Hematopoietic multipotent progenitor cell treated with erythropoietin and hydrocortisone succinate and interleukin-3 and kit ligand, for 8 days (in vitro differentiated cells): ENCODE measurements at regions not wholly inside any gene's neighbourhood (a gene's known extent, or its start where the extent isn't known, plus 50 kb on each side); places are given as distances from the start of the nearest gene placed in this dataset.
A peak's percentile ranks its signal among the peaks of the same experiment; 100 is the strongest.

Experiments
- DNase-seq: peaks from one replicate; pipeline ENCODE4 v3.0.0-alpha.2; 2015

DNA sequence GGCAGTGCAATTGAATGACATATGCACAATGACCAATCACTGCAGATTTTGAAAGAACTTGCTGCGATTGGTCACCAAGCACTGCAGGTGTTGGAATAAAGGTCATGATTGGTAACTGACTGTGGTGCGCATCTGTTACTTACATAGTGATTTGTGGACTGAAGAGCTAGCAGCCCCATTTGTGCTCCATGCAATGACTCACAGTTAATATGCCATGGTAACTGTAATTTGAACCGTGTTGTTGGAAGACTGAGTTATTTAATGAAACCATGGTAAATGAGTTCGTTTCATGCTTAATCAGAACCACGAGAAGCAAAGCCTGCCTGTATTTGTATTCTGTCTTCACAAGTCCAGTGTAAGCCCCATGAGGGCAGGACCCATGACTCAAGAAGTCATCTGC, 220.5 kb downstream of the TJP1 start:
- no peak for DNase-seq

GRCh38 chr15:29600262-29600661, 222.0 kb downstream of the TJP1 start:
- no peak for DNase-seq

DNA sequence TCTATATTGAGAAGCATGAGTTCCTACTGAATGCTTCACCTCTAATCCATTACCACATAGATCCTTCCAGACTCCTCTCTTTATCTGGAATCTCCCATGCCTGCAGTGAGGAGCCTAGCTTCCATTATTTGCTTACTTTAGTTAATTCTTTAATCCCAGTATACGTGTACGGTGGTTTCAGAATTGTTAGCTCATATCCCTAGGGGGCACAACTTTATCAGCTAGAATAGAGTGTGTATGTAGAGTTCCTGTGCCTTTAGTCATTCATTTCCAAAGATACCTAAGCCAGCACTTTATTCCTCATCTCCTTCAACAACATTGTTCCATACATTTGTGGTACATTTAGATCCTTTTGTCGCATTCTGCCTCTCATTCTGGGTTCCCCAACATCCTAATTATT, 226.0 kb downstream of the TJP1 start:
- peak; percentile 23 for DNase-seq

- no peak for DNase-seq
Observed at GRCh38 chr15:29593629-29594028, 228.6 kb downstream of the TJP1 start.

DNA sequence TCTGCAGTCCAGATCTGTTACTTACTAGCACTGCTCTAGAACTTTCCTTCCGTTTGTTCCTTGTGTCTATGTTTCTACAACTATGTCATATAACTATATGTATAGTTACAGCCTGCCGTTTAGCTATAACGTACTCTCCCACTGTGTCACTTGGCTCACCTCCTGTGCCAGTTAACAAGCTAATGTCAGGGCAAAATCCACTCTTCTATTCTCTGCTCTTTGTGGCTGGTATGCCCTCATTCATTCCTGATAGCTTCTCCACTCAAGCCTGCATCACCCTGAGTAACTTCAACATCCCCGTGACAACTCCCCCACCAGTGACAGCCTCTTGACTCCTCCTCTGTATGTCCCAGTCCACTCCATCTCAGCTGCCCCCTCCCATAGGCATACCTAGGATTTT, 229.2 kb downstream of the TJP1 start:
- no peak for DNase-seq

DNA sequence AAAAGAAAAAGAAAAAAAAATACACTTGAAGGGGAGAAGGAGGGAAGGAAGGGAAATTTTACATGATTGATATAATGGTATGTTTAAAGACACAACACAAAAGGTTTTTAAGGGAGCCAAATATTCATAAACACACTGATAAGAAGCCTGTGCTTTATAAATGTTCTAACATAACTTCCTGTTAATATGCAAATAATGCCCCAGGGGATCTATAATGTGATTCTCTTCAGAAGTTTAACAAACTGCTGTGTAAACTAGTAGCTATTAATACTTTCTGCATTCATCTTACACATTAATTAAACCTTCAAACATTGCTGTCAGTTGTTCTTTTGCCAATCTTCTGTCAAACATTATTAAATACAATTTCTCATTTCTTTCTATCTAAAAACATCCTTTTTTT, 231.6 kb downstream of the TJP1 start:
- DNase-seq = no peak

- no peak for DNase-seq
Observed at GRCh38 chr15:29589975-29590374, 232.3 kb downstream of the TJP1 start.

- DNase-seq = no peak
Observed at GRCh38 chr15:29589416-29589815, 232.9 kb downstream of the TJP1 start.

DNA sequence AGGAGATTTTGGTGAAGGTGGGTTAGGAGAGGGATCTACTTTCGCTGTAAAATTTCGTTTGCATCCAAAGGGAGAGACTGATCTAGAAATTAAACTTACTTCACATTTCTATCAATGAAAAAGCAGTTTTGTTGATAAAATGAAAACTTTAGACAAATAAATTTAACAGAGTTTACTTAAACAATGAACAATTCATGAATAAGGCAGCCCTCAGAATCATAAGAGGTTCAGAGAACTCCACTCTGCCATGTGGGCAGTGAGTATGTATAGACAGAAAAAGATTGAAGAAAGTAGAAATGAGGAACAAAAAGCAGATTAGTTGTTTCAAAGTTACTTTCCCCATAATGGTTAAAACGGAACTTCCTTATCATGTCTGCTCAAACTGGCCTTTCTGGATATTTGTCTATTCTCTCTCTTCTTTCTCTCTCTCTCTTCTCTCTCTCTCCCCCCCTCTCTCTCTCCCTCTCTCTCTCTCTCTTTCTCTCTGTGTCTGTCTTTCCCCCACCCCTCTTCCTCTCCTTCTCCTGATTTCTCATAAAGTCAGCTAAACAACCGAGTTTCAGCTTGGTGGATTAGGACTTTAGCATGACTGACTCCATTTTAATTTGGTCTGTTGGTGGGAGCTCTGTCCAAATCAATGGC, 248.9 kb downstream of the TJP1 start:
- no peak for DNase-seq

DNA sequence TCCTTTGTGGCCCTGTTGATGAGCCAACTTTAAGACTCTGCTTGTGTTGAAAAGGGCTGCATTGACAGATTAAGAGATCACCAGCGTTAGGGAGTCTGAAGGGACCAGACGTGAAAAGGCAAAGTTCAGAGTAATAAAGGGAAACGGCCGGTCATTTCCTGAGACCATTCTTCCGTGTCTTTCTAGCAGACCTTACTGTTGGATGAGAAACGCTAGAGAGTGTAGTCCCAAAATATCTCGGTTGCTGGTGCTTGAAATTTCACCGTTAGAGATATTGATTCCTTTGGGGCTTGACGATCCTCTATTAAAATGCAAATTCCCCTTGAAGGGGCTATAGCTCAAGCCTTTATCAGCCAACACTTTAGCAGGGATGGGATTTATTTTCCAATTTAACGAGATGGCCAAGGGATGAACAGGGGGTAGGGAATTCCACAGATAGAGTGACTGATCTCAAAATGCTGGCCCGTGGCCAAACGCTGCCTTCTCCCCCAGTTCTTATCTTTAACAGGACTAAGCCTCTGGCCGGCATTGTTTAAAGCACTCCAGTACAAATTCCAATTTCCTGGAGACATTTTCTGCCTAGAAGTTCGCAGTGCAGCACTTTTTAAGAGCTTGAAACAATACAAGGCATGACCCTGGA, 250.4 kb downstream of the TJP1 start:
- peak; percentile 4 for DNase-seq

- DNase-seq = no peak
Observed at GRCh38 chr15:29570948-29571791, 251.1 kb downstream of the TJP1 start.

- DNase-seq = no peak
Observed at GRCh38 chr15:29570121-29570947, 251.9 kb downstream of the TJP1 start.

DNA sequence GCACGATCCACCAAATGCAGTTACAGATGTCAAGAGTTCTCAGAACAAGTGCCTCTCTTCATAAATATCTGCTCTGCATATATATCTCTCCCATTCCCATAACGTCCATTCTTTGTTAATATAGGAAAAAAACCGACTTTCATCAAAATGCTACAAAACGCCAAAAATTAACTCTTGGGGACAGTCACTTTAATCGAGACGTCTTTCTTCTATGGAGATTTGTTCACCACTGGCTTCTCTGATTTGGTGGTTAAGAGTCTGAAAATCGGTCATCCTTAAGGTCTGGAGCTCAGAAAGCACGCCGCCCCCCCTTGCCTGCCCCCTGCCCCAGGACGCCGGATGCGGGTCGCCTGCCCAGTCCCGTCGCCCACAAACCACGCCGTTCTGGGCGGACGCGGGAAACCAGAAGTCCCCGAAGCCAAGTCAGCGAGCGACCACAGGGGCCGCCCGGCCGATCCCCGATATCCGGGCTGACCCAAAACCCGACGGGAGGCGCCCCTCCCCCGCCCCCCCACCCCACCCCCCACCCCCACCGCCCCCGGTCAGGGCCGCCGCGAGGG, 252.7 kb downstream of the TJP1 start:
- DNase-seq = no peak

GRCh38 chr15:29568840-29569532, 253.3 kb downstream of the TJP1 start:
- peak; percentile 34 for DNase-seq

DNA sequence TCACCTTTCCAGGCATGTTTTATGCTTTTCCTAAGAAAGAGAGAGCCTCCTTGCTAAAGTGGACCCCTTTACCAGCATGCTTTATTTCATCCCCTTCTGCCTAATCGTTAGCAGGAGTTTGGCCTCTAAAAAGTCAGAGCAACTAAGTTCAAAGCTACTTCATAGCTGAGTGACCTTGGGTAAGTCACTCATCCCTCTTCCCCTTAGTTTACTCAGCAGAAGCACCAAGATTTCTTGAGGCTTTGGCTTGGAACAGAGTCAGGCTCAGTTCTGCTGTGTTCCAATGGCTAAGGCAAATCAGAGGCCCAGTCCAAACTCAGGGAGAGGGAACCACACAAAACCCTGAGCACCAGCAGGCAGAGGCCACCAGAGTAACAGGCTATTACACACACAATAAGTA, 254.9 kb downstream of the TJP1 start:
- DNase-seq = no peak

- no peak for DNase-seq
Observed at GRCh38 chr15:29566914-29567313, 255.4 kb downstream of the TJP1 start.

- DNase-seq = no peak
Observed at GRCh38 chr15:29563112-29563511, 259.2 kb downstream of the TJP1 start.

DNA sequence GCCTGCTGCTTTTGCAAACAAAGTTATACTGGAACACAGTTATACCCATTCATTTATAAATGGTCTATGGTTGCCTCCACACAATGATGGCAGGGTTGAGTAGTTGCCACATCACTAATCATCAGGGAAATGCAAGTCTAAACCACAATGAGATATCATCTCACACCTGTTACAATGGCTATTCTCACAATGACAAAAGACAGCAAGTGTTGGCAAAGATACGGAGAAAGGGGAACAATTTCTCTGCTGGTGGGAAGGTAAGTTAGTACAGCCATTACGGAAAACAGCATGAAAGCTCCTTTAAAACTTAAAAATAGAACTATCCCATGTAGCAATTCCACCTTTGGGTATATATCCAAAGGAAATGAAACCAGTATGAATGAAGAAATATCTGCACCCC, 261.4 kb downstream of the TJP1 start:
- DNase-seq = no peak

- DNase-seq = no peak
Observed at GRCh38 chr15:29558261-29558660, 264.0 kb downstream of the TJP1 start.

DNA sequence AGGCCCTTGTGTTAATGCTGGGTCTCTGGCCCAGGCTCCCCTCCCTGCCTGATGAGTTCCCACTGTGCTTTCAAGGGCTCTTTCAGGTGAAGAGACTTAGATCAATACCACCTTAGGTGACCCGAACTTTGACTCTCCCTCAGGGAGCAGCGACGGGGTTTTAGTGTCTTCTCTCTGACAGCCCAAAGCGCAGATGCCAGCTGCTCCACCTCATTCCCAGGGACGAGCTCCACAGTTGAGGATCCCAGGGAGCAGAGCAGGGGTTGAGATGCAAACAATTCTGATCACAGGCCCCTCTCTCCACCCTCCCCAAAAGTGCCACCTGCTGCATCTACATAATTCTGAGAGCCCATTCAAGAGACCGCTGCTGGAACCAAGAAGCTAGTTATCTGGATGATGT, 265.1 kb downstream of the TJP1 start:
- no peak for DNase-seq

DNA sequence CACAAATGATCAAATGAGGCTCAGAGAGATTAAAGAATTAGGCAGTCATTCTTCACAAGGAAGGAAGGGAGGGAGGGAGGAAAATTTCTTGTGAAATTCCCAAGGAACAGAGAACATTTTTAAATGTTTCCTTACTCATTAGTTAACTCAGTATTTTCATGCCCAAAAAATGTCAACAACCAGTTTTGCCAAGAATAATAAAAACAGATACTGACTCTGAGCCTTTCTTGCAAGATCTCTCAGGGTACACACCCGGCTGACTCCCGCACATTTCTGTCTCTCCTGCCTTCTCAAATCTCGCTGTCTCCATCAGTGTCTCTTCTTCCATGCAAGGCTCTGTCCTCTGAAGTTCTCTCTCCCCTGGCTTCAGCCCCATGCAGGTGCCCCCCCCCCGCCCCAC, 265.9 kb downstream of the TJP1 start:
- no peak for DNase-seq

GRCh38 chr15:29554531-29554930, 267.7 kb downstream of the TJP1 start:
- no peak for DNase-seq
